ENCODE measurements at regions not wholly inside any gene's neighbourhood (a gene's known extent, or its start where the extent isn't known, plus 50 kb on each side); places are given as distances from the start of the nearest gene placed in this dataset.

DNA sequence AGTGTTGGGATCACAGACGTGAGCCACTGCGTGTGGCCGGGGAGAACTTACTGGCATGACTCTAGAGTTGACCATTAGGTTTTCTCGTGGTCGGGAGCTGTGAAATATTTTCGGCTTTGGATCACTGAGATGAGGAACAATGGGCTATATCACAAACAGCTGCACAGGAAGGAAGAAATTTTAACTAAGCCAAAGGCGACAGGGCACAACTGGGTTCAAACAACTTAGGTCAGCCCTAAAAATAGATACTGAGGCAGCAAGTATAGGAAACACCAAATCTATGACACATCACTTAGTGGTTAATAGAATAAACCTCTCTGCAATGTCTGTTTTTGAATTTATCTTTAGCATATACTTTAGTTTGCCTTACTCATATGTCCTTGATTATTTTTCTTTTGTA, 162.9 kb downstream of the LRIG3 start:
- TF ChIP-seq, protein P1, sequence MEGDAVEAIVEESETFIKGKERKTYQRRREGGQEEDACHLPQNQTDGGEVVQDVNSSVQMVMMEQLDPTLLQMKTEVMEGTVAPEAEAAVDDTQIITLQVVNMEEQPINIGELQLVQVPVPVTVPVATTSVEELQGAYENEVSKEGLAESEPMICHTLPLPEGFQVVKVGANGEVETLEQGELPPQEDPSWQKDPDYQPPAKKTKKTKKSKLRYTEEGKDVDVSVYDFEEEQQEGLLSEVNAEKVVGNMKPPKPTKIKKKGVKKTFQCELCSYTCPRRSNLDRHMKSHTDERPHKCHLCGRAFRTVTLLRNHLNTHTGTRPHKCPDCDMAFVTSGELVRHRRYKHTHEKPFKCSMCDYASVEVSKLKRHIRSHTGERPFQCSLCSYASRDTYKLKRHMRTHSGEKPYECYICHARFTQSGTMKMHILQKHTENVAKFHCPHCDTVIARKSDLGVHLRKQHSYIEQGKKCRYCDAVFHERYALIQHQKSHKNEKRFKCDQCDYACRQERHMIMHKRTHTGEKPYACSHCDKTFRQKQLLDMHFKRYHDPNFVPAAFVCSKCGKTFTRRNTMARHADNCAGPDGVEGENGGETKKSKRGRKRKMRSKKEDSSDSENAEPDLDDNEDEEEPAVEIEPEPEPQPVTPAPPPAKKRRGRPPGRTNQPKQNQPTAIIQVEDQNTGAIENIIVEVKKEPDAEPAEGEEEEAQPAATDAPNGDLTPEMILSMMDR (IDR thresholded peaks at IDR 0.05): no peak
- TF ChIP-seq POLR2A (IDR thresholded peaks at IDR 0.05): no peak

All from esophagus squamous epithelium (tissue), 4 donors.